BE2C (cell line): ENCODE measurements at regions not wholly inside any gene's neighbourhood (a gene's known extent, or its start where the extent isn't known, plus 50 kb on each side); places are given as distances from the start of the nearest gene placed in this dataset.

Experiments
- DNase-seq: peaks from one replicate; pipeline ENCODE4 v3.0.0-alpha.2; 2020
- H3K27me3 ChIP-seq: fragments of 250-450 bp; sonication (Bioruptor Pico); 2 replicates; pipeline ENCODE4 v1.5.1; 2020; ENCODE audit warnings: mild to moderate bottlenecking
- H3K36me3 ChIP-seq: fragments of 250-450 bp; sonication (Bioruptor Pico); 2 replicates; pipeline ENCODE4 v1.5.1; 2020; ENCODE audit warnings: mild to moderate bottlenecking
- H3K4me1 ChIP-seq: fragments of 250-450 bp; sonication (Bioruptor Pico); 2 replicates; pipeline ENCODE4 v1.5.1; 2020
- H3K4me3 ChIP-seq: 2 replicates; pipeline ENCODE4 v1.5.1; 2011; ENCODE audit warnings: low read depth, low read length
- H3K9me3 ChIP-seq: fragments of 250-450 bp; sonication (Bioruptor Pico); 2 replicates; pipeline ENCODE4 v1.5.1; 2020
- CTCF ChIP-seq: IDR thresholded peaks from 2 replicates; pipeline ENCODE4 v1.5.1; 2012; ENCODE audit warnings: mild to moderate bottlenecking, low read depth, low read length

GRCh38 chr7:25716421-25716820, 435.6 kb upstream of the NFE2L3 start:
- H3K4me3 ChIP-seq: no peak overlapping the region
- no peak for TF ChIP-seq CTCF
- no peaks in the 10 kb centered on the region for H3K36me3 ChIP-seq
- DNase-seq: no peak
- no peaks in the 10 kb centered on the region for H3K9me3 ChIP-seq
- peaks cover 2% of the 10 kb centered on the region; the same call in 1 of the 2 replicates for H3K4me1 ChIP-seq
- H3K27me3 ChIP-seq: no peaks in the 10 kb centered on the region

- H3K36me3 ChIP-seq: no peaks in the 10 kb centered on the region
- no peaks in the 10 kb centered on the region; the same call in 1 of the 2 replicates for H3K4me1 ChIP-seq
- no peaks in the 10 kb centered on the region for H3K9me3 ChIP-seq
- no peak for TF ChIP-seq CTCF
- DNase-seq: no peak
- no peak overlapping the region for H3K4me3 ChIP-seq
- no peaks in the 10 kb centered on the region for H3K27me3 ChIP-seq
Observed at GRCh38 chr7:25718596-25718995, 433.4 kb upstream of the NFE2L3 start.

GRCh38 chr7:25719190-25719896, 432.7 kb upstream of the NFE2L3 start:
- no peak overlapping the region for H3K4me3 ChIP-seq
- H3K27me3 ChIP-seq: no peaks in the 10 kb centered on the region
- H3K4me1 ChIP-seq: no peaks in the 10 kb centered on the region; the same call in 1 of the 2 replicates
- no peak for DNase-seq
- H3K9me3 ChIP-seq: no peaks in the 10 kb centered on the region
- H3K36me3 ChIP-seq: no peaks in the 10 kb centered on the region
- no peak for TF ChIP-seq CTCF

GRCh38 chr7:25720427-25720826, 431.6 kb upstream of the NFE2L3 start:
- Histone ChIP-seq H3K9me3 (no peaks in the 10 kb centered on the region), H3K4me3 (no peak overlapping the region), H3K36me3 (no peaks in the 10 kb centered on the region), H3K27me3 (no peaks in the 10 kb centered on the region), H3K4me1 (no peaks in the 10 kb centered on the region; the same call in 1 of the 2 replicates)
- TF ChIP-seq CTCF: peak; percentile 67
- no peak for DNase-seq

GRCh38 chr7:25722856-25723255, 429.1 kb upstream of the NFE2L3 start:
- Histone ChIP-seq H3K27me3 (no peaks in the 10 kb centered on the region), H3K9me3 (no peaks in the 10 kb centered on the region), H3K4me3 (no peak overlapping the region), H3K4me1 (peaks cover 6% of the 10 kb centered on the region), H3K36me3 (no peaks in the 10 kb centered on the region)
- no peak for TF ChIP-seq CTCF
- DNase-seq: no peak

GRCh38 chr7:25725451-25725850, 426.5 kb upstream of the NFE2L3 start:
- H3K9me3 ChIP-seq: no peaks in the 10 kb centered on the region
- H3K27me3 ChIP-seq: no peaks in the 10 kb centered on the region
- no peaks in the 10 kb centered on the region for H3K36me3 ChIP-seq
- H3K4me1 ChIP-seq: peaks cover 6% of the 10 kb centered on the region; the same call in 1 of the 2 replicates
- no peak for TF ChIP-seq CTCF
- no peak overlapping the region for H3K4me3 ChIP-seq
- DNase-seq: no peak
